ENCODE measurements at regions not wholly inside any gene's neighbourhood (a gene's known extent, or its start where the extent isn't known, plus 50 kb on each side); places are given as distances from the start of the nearest gene placed in this dataset.

GRCh38 chrX:19190902-19191301 lies 68.6 kb upstream of the ADGRG2 start:
- TF ChIP-seq CTCF (conservative IDR thresholded peaks at IDR 0.05 in 1 of 2, IDR thresholded peaks at IDR 0.05 in 1 of 2; ENCODE audit: extremely low read depth in 1 of 2, insufficient read depth in 1 of 2, low read depth in 1 of 2, low read length in 2 of 2), result no peak
- TF ChIP-seq EZH2 (IDR thresholded peaks at IDR 0.05; ENCODE audit: borderline replicate concordance, low read length), result no peak
